Activated naive CD4-positive, alpha-beta T cell treated with anti-CD3 and anti-CD28 coated beads, Interleukin-2, amount 50 U/mL, for 72 hours (primary cell): ENCODE measurements at regions not wholly inside any gene's neighbourhood (a gene's known extent, or its start where the extent isn't known, plus 50 kb on each side); places are given as distances from the start of the nearest gene placed in this dataset.

ENCODE experiments used
- ATAC-seq, 2 donors: fragments of 150-1000 bp; cut with Tn5 transposase; 2 replicates each; pipeline ENCODE4 v1.10.0; 2021; ENCODE audit warnings: mild to moderate bottlenecking in 2 of 2, moderate library complexity in 2 of 2
- DNase-seq, 2 donors: peaks; one replicate each; pipeline ENCODE4 v3.0.0; 2021 to 2022; ENCODE audit warnings: low spot score in 2 of 2
- H3K27ac Mint-ChIP-seq, 2 donors: one replicate each; pipeline ENCODE4 v1.8.0; 2022; ENCODE audit warnings: mild to moderate bottlenecking in 2 of 2, mixed read lengths in 2 of 2
- H3K36me3 Mint-ChIP-seq, 2 donors: one replicate each; pipeline ENCODE4 v1.8.0; 2022; ENCODE audit warnings: mixed read lengths in 2 of 2
- H3K9me3 Mint-ChIP-seq, 2 donors: one replicate each; pipeline ENCODE4 v1.8.0; 2022; ENCODE audit warnings: mixed read lengths in 2 of 2

DNA sequence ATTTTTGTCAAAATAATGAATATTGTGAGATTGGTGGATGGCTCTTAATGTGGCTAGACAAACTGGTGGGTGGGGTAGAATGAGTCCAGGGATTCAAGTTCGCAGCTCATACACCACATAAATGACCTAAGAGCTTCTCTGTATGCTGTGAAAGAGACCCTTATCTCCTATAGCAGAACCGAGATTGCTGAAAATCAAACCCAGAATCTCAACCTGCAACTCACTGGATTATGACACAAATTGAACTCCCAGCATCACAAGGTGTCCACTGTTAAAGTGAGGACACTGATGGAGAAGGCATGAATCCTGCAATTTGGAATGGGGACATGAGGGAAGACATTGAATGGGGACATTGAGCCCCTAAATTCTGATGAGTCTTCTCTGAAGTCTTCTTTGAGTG, 51.3 kb upstream of the CNKSR3 start:
- ATAC-seq (no peak), DNase-seq (no peak)
- Mint-ChIP-seq H3K27ac (no peak overlapping the region), H3K36me3 (no peaks in the 10 kb centered on the region), H3K9me3 (peaks cover 0 to 3% of the 10 kb centered on the region in 2 donors)

DNA sequence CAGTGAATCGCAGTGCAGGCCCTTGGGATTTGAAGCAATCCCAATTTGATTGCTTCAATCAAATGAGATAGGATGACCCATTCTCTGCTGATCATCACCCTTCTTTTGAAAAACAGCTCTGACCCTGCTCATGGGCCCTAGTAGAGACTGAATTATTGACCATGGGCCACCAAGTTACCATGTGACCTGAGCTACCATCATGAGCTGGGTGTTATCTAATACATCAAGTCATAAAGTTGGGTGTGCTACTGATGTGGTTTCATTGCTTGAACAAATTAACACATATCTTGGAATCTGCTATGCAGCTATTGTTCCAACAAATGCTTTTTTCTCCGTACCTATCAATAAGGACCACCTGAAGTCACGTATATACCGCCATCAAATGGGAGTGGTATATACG, 54.8 kb upstream of the CNKSR3 start:
- DNase-seq (no peak), ATAC-seq (no peak)
- no peak overlapping the region for H3K27ac Mint-ChIP-seq
- peaks cover 0 to 3% of the 10 kb centered on the region in 2 donors for H3K9me3 Mint-ChIP-seq
- H3K36me3 Mint-ChIP-seq = no peaks in the 10 kb centered on the region

DNA sequence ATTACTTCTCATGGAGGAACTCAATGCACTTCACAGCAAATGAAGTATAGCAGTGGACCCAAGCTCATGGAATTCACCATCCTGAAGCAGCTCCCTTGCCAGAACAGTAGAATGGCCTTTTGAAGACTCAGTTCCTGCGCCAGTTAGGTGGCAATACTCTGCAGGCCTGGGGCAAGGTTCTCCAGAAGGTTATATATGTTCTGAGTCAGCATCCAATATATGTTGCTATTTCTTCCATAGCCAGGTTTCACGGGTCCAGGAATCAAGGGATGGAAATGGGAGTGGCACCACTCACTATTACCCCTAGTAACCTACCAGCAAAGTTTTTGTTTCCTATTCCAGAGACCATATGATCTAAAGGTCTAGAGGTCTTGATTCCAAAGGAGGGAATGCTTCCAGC, 56.4 kb upstream of the CNKSR3 start:
- no peak for DNase-seq
- Mint-ChIP-seq H3K36me3 (no peaks in the 10 kb centered on the region), H3K9me3 (no peaks in the 10 kb centered on the region), H3K27ac (no peak overlapping the region)
- ATAC-seq = no peak

DNA sequence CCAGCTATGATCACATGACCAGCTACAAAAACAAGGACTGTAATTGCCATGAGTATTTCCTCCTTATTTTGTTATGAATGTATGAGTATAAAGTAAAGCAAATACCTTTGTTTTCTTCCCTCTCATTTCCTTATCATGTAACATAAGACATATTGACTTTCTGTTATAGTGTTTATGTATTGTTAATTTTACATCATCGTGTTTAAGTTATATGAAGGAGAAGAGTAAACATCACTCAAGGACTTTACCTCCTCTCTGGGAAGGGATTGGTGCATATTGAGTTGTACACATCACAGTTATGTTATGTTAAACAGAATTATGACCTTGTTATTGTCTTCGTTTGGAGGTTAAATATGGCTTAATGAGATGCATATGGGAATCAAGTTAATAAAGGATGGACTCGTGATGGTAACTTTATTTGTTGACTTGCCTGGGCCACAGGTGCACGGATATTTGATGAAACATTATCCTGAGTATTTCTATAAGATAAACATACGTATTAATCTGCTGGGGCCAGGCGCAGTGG, 57.3 kb upstream of the CNKSR3 start:
- no peak overlapping the region for H3K27ac Mint-ChIP-seq
- H3K36me3 Mint-ChIP-seq = no peaks in the 10 kb centered on the region
- no peak for ATAC-seq
- no peak for DNase-seq
- H3K9me3 Mint-ChIP-seq = no peaks in the 10 kb centered on the region

DNA sequence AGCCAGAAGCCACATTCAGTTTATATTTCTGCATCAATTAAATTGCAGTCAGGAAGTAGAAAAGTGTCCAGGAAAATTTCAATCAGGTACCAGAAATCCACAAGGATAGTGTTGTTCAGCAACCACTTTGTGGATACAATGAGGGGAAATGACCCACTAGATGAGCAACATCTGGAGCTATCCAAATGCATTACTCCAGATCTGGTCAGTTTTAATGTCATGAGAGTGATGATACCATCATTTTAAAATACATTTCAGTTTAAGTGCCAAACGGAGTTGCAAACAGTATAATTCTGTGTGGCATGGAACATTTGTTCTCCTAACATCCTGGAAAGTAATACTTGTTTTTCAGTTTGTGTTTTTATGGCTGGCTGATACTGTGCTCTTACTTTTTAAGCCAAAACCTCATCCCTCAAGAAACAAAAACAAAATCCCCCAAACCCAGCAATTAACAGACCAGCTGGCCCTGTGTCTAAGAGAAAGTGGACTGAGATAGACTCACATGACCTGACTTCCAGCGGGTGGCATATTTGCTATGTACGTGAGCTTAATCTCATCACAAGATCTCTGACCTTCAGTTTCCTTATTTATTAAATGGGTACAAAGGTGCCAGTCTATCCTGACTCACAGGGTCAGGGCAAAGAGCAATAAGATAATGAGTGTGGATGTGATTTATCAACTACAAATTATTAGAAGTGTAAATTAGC, 58.8 kb upstream of the CNKSR3 start:
- DNase-seq = no peak
- H3K9me3 Mint-ChIP-seq = no peaks in the 10 kb centered on the region
- H3K27ac Mint-ChIP-seq = no peak overlapping the region
- no peaks in the 10 kb centered on the region for H3K36me3 Mint-ChIP-seq
- ATAC-seq = no peak

DNA sequence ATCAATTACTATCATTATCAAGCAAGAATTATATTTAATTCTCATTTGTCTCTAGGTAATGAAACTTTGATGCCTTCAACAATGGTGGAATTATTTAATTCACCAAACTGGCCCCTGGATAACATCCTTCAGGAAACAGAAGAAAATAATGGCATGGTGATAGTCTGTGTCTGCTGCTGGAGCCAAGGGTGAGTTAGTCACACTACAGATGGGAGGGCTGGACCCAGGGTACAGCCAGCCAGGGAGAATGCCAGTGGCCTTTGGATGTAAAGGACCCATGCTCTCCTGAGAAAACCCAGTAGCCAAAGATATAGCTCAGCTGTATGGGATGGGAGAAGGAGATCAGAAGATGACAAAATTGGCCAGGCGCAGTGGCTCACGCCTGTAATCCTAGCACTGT, 60.0 kb upstream of the CNKSR3 start:
- Mint-ChIP-seq H3K9me3 (no peaks in the 10 kb centered on the region), H3K27ac (no peak overlapping the region), H3K36me3 (no peaks in the 10 kb centered on the region)
- ATAC-seq (no peak), DNase-seq (no peak)

DNA sequence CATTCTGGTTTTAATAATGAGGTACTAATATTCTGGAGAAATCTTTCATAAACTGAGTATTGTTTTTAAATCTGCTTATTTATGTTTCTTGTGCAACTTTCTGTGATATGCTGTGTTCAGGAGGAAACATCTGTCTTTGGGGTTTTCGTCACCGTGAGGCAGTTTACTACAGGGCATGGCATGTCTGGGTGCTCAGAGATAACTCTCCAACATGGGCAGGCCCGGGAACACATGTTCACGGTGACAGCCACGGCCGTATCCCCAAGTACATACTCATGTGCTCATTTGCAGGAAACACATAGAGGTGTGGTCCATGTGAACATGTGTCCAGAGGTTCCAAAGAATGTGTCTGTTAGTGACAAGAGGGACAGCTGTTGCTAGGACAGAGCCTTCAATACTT, 62.1 kb upstream of the CNKSR3 start:
- H3K27ac Mint-ChIP-seq = no peak overlapping the region
- no peak for ATAC-seq

DNA sequence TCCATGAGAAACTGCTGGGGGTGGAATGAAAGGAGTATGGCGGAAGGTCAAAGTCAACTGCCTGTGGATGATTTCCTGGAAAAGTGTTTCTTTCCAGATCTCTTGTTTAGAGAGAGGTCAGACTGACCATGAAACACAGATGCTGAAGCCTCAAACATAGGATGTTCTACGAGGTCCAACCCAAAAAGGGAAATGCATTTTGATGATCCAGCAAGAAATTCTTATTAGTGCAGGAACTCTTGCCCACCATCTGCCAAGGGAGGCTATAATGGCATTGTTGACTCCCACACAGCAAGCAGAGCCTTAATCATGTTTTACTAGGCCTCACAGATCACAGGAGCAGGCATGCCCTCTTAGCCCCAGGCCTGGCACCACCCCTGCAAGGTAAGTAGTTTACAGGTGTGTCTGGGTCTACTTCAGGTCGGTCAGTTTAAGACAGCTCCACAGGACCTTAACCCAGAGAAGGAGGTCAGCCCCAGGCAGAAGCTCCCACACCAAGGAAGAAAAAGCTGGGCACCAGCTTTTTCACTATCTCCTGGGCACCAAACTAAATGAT, 67.6 kb upstream of the CNKSR3 start:
- H3K9me3 Mint-ChIP-seq = peaks cover 7 to 18% of the 10 kb centered on the region in 2 donors
- ATAC-seq (no peak), DNase-seq (no peak)
- peaks cover 9% of the 10 kb centered on the region in 2 donors for H3K36me3 Mint-ChIP-seq
- no peak overlapping the region for H3K27ac Mint-ChIP-seq

More for the DNA sequence above, 62.1 kb upstream of the CNKSR3 start:
- H3K36me3 Mint-ChIP-seq = no peaks in the 10 kb centered on the region
- DNase-seq = no peak
- no peaks in the 10 kb centered on the region for H3K9me3 Mint-ChIP-seq

DNA sequence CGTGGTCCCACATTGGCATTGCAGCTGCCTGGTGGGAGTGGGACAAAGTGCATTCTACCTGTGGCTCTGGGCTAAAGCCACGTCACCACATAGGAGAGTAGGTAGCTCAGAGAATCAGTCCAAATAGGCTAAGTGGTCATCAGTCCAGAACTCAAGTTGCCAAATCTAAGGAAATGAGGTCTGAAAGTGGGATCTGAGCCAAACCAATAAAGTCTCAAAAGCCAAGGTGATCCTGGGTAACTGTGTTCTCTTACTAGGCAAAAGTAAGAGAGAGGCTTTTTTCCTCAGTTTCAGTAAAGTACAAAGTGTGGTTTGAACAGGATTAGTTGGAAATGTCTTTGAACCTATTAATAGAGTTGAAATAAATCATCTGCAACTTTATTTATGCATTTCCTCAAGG, 68.6 kb upstream of the CNKSR3 start:
- H3K27ac Mint-ChIP-seq = no peak overlapping the region
- H3K36me3 Mint-ChIP-seq = peaks cover 9% of the 10 kb centered on the region in 2 donors
- peaks cover 7 to 18% of the 10 kb centered on the region in 2 donors for H3K9me3 Mint-ChIP-seq
- no peak for ATAC-seq
- no peak for DNase-seq

DNA sequence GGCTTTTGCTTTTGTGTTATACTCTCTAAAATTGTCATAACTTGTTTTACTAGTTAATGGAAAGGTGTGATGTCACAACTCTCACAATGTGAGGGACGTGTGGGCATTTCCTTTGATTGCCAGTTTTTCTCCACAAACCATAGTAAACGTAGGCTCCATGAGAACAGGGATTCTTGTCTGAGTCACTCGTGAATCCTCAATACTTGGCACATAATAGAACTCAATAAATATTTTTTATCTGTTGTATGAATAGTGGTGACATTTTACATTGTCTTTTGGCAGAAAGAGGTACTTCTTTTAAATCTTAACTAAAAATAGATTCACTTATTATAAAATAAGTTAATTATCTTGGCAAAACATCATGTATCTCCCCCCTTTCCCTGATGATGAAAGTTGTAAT, 69.0 kb upstream of the CNKSR3 start:
- DNase-seq (no peak), ATAC-seq (no peak)
- Mint-ChIP-seq H3K27ac (no peak overlapping the region), H3K36me3 (peaks cover 9% of the 10 kb centered on the region in 2 donors), H3K9me3 (peaks cover 7 to 18% of the 10 kb centered on the region in 2 donors)

DNA sequence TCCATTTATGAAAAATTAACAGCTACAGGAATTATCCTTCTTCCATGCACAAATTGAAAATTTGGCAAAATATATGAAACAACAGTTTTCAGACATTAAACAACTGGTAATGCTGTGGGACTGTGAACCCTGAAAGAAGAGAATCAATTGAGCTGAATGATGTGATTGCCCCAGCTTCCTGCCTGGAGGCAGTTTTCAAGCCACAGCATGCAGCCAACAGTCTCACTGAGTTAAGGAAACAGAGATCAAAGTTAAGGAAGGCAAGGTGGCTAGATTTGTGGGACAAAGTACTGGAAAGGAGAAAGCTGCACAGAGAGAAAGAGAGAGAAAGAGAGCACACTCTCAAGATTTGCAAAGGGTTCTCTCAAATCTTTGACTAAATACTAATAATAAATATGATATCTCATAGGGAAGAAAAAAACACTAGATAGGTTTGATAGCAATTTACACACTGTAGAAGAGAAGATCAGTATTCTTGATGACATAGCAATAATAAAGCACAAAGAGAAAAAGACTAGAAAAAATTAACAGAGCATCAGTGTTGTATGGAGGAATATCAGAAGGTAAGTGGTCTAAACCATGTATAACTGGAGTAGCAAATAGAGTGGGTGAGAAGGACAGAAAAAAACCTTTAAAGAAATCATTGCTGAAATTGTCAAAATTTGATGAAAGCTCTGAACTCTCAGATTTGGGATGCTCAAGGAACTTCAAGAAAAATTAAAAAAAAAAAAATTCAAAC, 70.1 kb upstream of the CNKSR3 start:
- DNase-seq = no peak
- peaks cover 9% of the 10 kb centered on the region in 2 donors for H3K36me3 Mint-ChIP-seq
- peaks cover 7 to 18% of the 10 kb centered on the region in 2 donors for H3K9me3 Mint-ChIP-seq
- peak overlapping the region in 1 of 2 donors; percentile 32 for H3K27ac Mint-ChIP-seq
- ATAC-seq = no peak

DNA sequence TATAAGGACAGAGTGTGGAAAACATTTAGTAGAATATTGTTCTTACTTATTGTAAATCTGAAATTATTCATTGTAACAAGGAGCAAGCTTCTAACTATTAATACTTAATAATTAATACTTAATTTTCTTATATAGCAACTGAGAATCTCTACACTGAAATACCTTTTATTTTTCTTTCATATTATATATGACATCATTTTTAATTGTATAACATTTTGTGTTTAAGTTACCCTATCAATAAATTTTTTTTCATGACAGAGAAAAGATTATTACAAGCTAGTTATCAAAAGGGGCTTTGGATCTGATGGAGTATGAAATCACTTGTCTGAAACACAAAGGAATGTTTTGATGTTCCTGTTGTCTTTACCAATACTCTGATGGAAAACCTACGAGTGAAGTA, 72.2 kb upstream of the CNKSR3 start:
- DNase-seq = no peak
- ATAC-seq = no peak
- Mint-ChIP-seq H3K36me3 (peaks cover 9% of the 10 kb centered on the region in 2 donors), H3K27ac (no peak overlapping the region), H3K9me3 (peaks cover 7 to 18% of the 10 kb centered on the region in 2 donors)

DNA sequence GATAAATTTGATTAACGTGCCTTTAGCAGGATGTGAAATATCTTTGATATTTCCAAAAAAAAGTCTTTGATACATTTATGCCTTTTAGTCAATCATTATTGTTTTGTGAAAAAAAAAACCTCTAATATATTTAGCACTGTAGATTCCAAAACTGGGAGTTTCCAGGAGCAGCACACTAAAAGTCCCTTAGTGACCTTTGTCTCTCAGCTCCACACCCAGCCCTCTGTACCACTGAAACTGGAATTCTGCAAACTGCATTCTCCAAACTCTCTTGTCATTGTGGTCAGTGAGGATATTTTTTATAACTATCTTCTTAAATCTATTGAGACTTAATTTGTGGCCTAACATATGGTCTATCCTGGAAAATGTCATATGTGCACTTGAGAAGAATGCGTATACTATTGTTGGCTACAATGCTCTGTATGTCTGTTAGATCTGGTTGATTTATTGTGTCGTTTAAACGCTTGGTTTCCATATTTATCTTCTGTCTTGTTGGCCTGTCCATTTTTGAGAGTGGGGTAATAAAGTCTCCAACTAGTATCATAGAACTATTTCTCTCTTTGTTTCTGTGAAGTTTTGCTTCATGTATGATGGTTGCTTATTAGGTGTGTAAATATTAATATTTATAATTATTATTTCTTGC, 73.2 kb upstream of the CNKSR3 start:
- ATAC-seq (no peak), DNase-seq (no peak)
- peaks cover 9% of the 10 kb centered on the region in 2 donors for H3K36me3 Mint-ChIP-seq
- no peak overlapping the region for H3K27ac Mint-ChIP-seq
- peaks cover 7 to 18% of the 10 kb centered on the region in 2 donors for H3K9me3 Mint-ChIP-seq

DNA sequence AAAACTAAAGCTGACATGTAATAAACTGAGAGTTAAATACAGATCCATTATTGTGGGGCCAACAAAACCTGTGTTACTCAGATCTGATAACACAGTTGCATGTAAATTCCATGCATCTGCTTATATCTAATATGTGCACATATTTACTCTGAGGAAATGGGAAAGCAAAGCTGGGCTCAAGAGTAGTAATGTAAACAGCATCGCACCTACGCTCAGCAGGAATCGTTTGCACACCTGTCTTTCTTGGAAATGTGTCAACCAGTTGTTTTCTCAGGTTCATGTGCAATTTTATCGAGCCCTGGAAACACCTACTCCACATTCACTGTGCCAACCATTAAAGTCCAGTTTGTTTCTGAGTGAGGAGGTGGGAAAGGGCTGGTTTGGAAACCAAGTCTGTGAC, 80.3 kb upstream of the CNKSR3 start:
- no peaks in the 10 kb centered on the region for H3K36me3 Mint-ChIP-seq
- ATAC-seq (no peak), DNase-seq (no peak)
- H3K27ac Mint-ChIP-seq = no peak overlapping the region
- no peaks in the 10 kb centered on the region for H3K9me3 Mint-ChIP-seq

DNA sequence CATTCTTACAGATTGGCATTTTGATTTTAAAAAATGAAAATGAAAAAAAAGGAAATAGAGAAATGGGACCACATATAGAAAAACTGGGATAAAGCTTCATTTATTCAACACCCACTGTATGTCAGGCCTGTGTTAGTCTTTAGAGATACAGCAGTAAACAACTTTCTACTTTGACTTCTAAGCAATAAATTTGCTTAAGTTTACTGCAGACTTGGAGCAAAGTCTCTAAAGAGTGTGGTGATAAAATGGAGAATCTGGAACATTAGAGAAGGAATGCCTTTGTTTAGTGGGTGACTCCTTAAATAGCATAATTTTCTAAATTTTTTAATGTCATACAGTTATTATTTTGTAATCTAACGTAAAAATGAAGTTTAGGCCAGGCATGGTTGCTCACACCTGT, 80.7 kb upstream of the CNKSR3 start:
- ATAC-seq (no peak), DNase-seq (no peak)
- Mint-ChIP-seq H3K9me3 (no peaks in the 10 kb centered on the region), H3K36me3 (no peaks in the 10 kb centered on the region), H3K27ac (no peak overlapping the region)

DNA sequence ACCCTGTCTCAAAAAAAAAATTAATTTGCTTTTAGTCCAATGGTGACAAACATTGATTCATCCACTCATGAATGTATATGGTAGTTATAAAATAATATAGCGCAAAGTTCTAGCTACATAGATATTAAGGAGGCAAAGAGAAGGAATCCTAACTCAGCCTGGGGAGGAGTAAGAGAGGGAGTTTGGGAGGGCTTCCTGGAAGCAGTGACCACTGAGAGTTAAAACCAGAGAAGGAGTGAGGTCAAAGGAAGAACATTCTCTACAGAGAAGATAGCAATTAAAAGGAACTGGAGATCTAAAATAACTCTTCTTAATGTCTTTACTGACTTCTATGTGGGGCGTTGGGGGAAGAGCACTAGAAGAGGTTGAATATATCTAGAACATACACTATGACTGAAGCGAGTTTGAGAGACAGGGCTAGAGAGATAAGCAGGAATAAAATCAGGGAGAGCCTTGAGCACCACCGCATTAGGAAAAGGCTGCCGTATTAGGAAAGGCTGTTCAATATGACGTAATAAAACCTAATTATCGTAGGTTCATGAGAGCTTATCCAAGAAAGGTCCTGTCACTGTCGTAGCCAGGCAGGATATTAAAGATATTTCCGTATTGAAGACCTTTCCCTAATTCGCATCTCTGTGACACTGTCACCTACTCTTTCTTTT, 81.8 kb upstream of the CNKSR3 start:
- ATAC-seq (no peak), DNase-seq (no peak)
- H3K9me3 Mint-ChIP-seq = no peaks in the 10 kb centered on the region
- no peak overlapping the region for H3K27ac Mint-ChIP-seq
- H3K36me3 Mint-ChIP-seq = no peaks in the 10 kb centered on the region

DNA sequence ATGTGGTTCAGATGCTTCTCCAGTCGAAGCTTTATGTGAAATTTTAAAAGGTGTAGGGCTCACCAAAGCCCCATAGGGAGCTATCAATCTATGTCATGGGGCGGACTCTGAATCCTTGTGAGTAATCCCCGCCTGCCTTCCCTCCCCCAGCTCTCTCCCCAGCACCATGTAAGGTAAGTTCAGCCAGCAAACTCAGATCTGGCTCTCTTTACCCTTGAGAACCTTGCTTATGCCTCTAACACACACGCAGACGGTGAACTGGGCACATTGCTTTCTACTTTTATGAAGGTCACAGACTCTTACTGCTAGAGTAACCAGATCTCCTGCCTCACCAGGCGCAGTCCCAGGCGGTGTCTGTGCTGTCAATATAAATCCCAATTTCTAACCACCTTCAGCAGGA, 82.6 kb upstream of the CNKSR3 start:
- ATAC-seq (no peak), DNase-seq (no peak)
- Mint-ChIP-seq H3K36me3 (no peaks in the 10 kb centered on the region), H3K9me3 (no peaks in the 10 kb centered on the region), H3K27ac (no peak overlapping the region)
